Mesenchymal stem cell (in vitro differentiated cells and primary cell): ENCODE measurements at regions not wholly inside any gene's neighbourhood (a gene's known extent, or its start where the extent isn't known, plus 50 kb on each side); places are given as distances from the start of the nearest gene placed in this dataset.

Source experiments
- DNase-seq: peaks from one replicate; pipeline ENCODE4 v3.0.0-alpha.2; 2013
- H2AFZ ChIP-seq: one replicate; pipeline ENCODE4 v1.6.1; 2013; ENCODE audit warnings: low read depth, mild to moderate bottlenecking, control low read depth, inconsistent platforms, low read length, moderate library complexity
- H2AK5ac ChIP-seq: 2 replicates; pipeline ENCODE4 v1.6.1; 2013; ENCODE audit warnings: low read length, moderate library complexity, mild to moderate bottlenecking, inconsistent platforms; ENCODE audit not compliant: severe bottlenecking
- H2BK120ac ChIP-seq: one replicate; pipeline ENCODE4 v1.6.1; 2013; ENCODE audit warnings: low read depth, mild to moderate bottlenecking, inconsistent platforms, low read length, moderate library complexity
- H2BK12ac ChIP-seq, 2 experiments: one replicate each; pipeline ENCODE4 v1.6.1; 2013; ENCODE audit warnings: inconsistent platforms in 2 of 2, low read length in 2 of 2, mild to moderate bottlenecking in 2 of 2, moderate library complexity in 2 of 2, control low read depth in 1 of 2
- H2BK15ac ChIP-seq: one replicate; pipeline ENCODE4 v1.6.1; 2013; ENCODE audit warnings: mild to moderate bottlenecking, low read depth, inconsistent platforms; ENCODE audit not compliant: poor library complexity, severe bottlenecking
- H2BK5ac ChIP-seq: 2 replicates; pipeline ENCODE4 v1.6.1; 2013; ENCODE audit warnings: low read depth, mild to moderate bottlenecking, low read length, control low read depth, inconsistent platforms; ENCODE audit not compliant: poor library complexity, severe bottlenecking
- H3K14ac ChIP-seq, 2 experiments: one replicate each; pipeline ENCODE4 v1.6.1; 2013; ENCODE audit warnings: inconsistent platforms in 2 of 2, low read length in 2 of 2, control low read depth in 1 of 2, mild to moderate bottlenecking in 1 of 2, moderate library complexity in 1 of 2
- H3K18ac ChIP-seq, 2 experiments: one replicate each; pipeline ENCODE4 v1.6.1; 2013; ENCODE audit warnings: inconsistent platforms in 2 of 2, low read length in 2 of 2, control low read depth in 1 of 2, low read depth in 1 of 2, mild to moderate bottlenecking in 1 of 2
- H3K23ac ChIP-seq, 2 experiments: one replicate each; pipeline ENCODE4 v1.6.1; 2013; ENCODE audit warnings: inconsistent platforms in 2 of 2, low read length in 2 of 2, mild to moderate bottlenecking in 2 of 2, moderate library complexity in 2 of 2, control low read depth in 1 of 2
- H3K27ac ChIP-seq: 2 replicates; pipeline ENCODE4 v1.5.1; 2013; ENCODE audit warnings: mild to moderate bottlenecking, moderate library complexity, low read length, control low read depth, inconsistent platforms; ENCODE audit not compliant: poor library complexity, severe bottlenecking
- H3K27me3 ChIP-seq, 2 experiments: 2 replicates each; pipeline versions ENCODE4 v1.6.1 to v1.7.0; 2013; ENCODE audit warnings: low read length in 2 of 2, mild to moderate bottlenecking in 2 of 2, moderate library complexity in 2 of 2, control low read depth in 1 of 2, inconsistent platforms in 1 of 2; ENCODE audit not compliant: control insufficient read depth in 1 of 2, insufficient read depth in 1 of 2
- H3K36me3 ChIP-seq, 2 experiments: 2 replicates each; pipeline versions ENCODE4 v1.6.1 to v1.7.0; 2013; ENCODE audit warnings: low read length in 2 of 2, control low read depth in 1 of 2, inconsistent platforms in 1 of 2, low read depth in 1 of 2, mild to moderate bottlenecking in 1 of 2; ENCODE audit not compliant: insufficient read depth in 2 of 2, control insufficient read depth in 1 of 2
- H3K4ac ChIP-seq, 2 experiments: one replicate each; pipeline ENCODE4 v1.6.1; 2013; ENCODE audit warnings: inconsistent platforms in 2 of 2, low read length in 2 of 2, mild to moderate bottlenecking in 2 of 2, moderate library complexity in 2 of 2, control low read depth in 1 of 2, low read depth in 1 of 2
- H3K4me1 ChIP-seq: 2 replicates; pipeline ENCODE4 v1.6.1; 2013; ENCODE audit warnings: low read depth, low read length, control low read depth; ENCODE audit not compliant: control insufficient read depth, insufficient read depth
- H3K4me2 ChIP-seq: 2 replicates; pipeline ENCODE4 v1.6.1; 2013; ENCODE audit warnings: low read length, mild to moderate bottlenecking, inconsistent platforms; ENCODE audit not compliant: poor library complexity, severe bottlenecking
- H3K4me3 ChIP-seq, 2 experiments: 2 replicates each; pipeline versions ENCODE4 v1.5.1 to v1.7.0; 2013; ENCODE audit warnings: low read length in 2 of 2, mild to moderate bottlenecking in 2 of 2, control low read depth in 1 of 2, low read depth in 1 of 2; ENCODE audit not compliant: insufficient read depth in 1 of 2
- H3K79me1 ChIP-seq: replicated peaks from 2 replicates; pipeline ENCODE4 v1.6.1; 2013; ENCODE audit warnings: mild to moderate bottlenecking, control low read depth, low read length, inconsistent platforms; ENCODE audit not compliant: poor library complexity, severe bottlenecking
- H3K9ac ChIP-seq: 2 replicates; pipeline ENCODE4 v1.7.0; 2013; ENCODE audit warnings: mild to moderate bottlenecking, low read length, moderate library complexity
- H3K9me3 ChIP-seq: 2 replicates; pipeline ENCODE4 v1.7.0; 2013; ENCODE audit warnings: mild to moderate bottlenecking, low read length; ENCODE audit not compliant: control insufficient read depth
- H4K8ac ChIP-seq: one replicate; pipeline ENCODE4 v1.6.1; 2013; ENCODE audit warnings: inconsistent platforms, mild to moderate bottlenecking, low read length, moderate library complexity
- H4K91ac ChIP-seq: one replicate; pipeline ENCODE4 v1.6.1; 2013; ENCODE audit warnings: mild to moderate bottlenecking, low read length, inconsistent platforms
- WGBS: methylation state at CpG from one replicate; pipeline ENCODE4 v1.1.7; 2013; ENCODE audit warnings: mixed read lengths; 5-methylcytosine and 5-hydroxymethylcytosine counted together

- Histone ChIP-seq H4K8ac (no peak overlapping the region), H3K4me3 (no peak overlapping the region), H3K4me1 (peaks cover 1% of the 10 kb centered on the region), H3K18ac (no peak overlapping the region), H3K9me3 (no peaks in the 10 kb centered on the region), H3K9ac (no peak overlapping the region), H2BK5ac (no peak overlapping the region), H3K27me3 (peaks cover 0 to 48% of the 10 kb centered on the region in 2 experiments), H2BK15ac (no peak overlapping the region), H3K4ac (no peak overlapping the region), H4K91ac (no peak overlapping the region), H3K79me1 (no peaks in the 10 kb centered on the region), H3K14ac (no peak overlapping the region), H2AK5ac (no peak overlapping the region), H3K36me3 (no peaks in the 10 kb centered on the region), H2BK12ac (no peak overlapping the region), H2BK120ac (no peak overlapping the region), H3K4me2 (no peak overlapping the region), H3K23ac (no peak overlapping the region), H2AFZ (no peak overlapping the region), H3K27ac (no peak overlapping the region)
- 90% methylated on average over 5 of the region's 8 CpGs for WGBS
- no peak for DNase-seq
These were observed 151.8 kb upstream of the CHST15 start for GRCh38 chr10:124245191-124245590.

GRCh38 chr10:124244256-124244877, 151.0 kb upstream of the CHST15 start:
- Histone ChIP-seq H2BK12ac (no peak overlapping the region), H4K91ac (no peak overlapping the region), H3K4me2 (no peak overlapping the region), H2BK5ac (no peak overlapping the region), H2BK15ac (no peak overlapping the region), H3K27me3 (peaks cover 0 to 39% of the 10 kb centered on the region in 2 experiments), H3K9me3 (no peaks in the 10 kb centered on the region), H3K14ac (no peak overlapping the region), H2BK120ac (no peak overlapping the region), H3K79me1 (no peaks in the 10 kb centered on the region), H2AFZ (no peak overlapping the region), H4K8ac (no peak overlapping the region), H3K18ac (no peak overlapping the region), H3K4me3 (no peak overlapping the region), H3K23ac (no peak overlapping the region), H3K4ac (no peak overlapping the region), H3K27ac (no peak overlapping the region), H3K9ac (no peak overlapping the region), H3K36me3 (no peaks in the 10 kb centered on the region), H2AK5ac (no peak overlapping the region), H3K4me1 (peaks cover 1% of the 10 kb centered on the region)
- no peak for DNase-seq
- WGBS, result 90% methylated on average over 18 of the region's 20 CpGs

- WGBS, result 69% methylated on average over 11 of the region's 12 CpGs
- H3K27me3 ChIP-seq, result peaks cover 0 to 35% of the 10 kb centered on the region in 2 experiments
- no peak overlapping the region for H3K9ac ChIP-seq
- H2AFZ ChIP-seq, result no peak overlapping the region
- no peak overlapping the region for H2AK5ac ChIP-seq
- no peak overlapping the region for H3K14ac ChIP-seq
- H3K9me3 ChIP-seq, result no peaks in the 10 kb centered on the region
- H3K27ac ChIP-seq, result no peak overlapping the region
- no peak overlapping the region for H3K4me2 ChIP-seq
- no peak overlapping the region for H2BK120ac ChIP-seq
- no peak overlapping the region for H2BK5ac ChIP-seq
- no peak overlapping the region for H3K4ac ChIP-seq
- DNase-seq, result no peak
- H3K36me3 ChIP-seq, result no peaks in the 10 kb centered on the region
- no peak overlapping the region for H2BK15ac ChIP-seq
- H4K91ac ChIP-seq, result no peak overlapping the region
- no peak overlapping the region for H3K18ac ChIP-seq
- no peak overlapping the region for H2BK12ac ChIP-seq
- no peak overlapping the region for H4K8ac ChIP-seq
- H3K4me1 ChIP-seq, result peaks cover 1% of the 10 kb centered on the region
- no peak overlapping the region for H3K4me3 ChIP-seq
- no peak overlapping the region for H3K23ac ChIP-seq
- no peaks in the 10 kb centered on the region for H3K79me1 ChIP-seq
These were observed 150.3 kb upstream of the CHST15 start for GRCh38 chr10:124243702-124244121.

- Histone ChIP-seq H3K4me2 (no peak overlapping the region), H2AFZ (no peak overlapping the region)
- WGBS, result 89% methylated on average over 8 of the region's 8 CpGs
These were observed 149.4 kb upstream of the CHST15 start for GRCh38 chr10:124242791-124243190.

More at GRCh38 chr10:124242791-124243190, 149.4 kb upstream of the CHST15 start:
- no peak for DNase-seq
- no peak overlapping the region for H4K91ac ChIP-seq
- H3K9ac ChIP-seq, result no peak overlapping the region
- peaks cover 4% of the 10 kb centered on the region for H3K4me1 ChIP-seq
- no peak overlapping the region for H2BK5ac ChIP-seq
- no peak overlapping the region for H3K4ac ChIP-seq
- H4K8ac ChIP-seq, result no peak overlapping the region
- H3K27ac ChIP-seq, result no peak overlapping the region
- H2BK120ac ChIP-seq, result no peak overlapping the region
- no peaks in the 10 kb centered on the region for H3K9me3 ChIP-seq
- no peak overlapping the region for H2BK15ac ChIP-seq
- H2AK5ac ChIP-seq, result no peak overlapping the region
- no peak overlapping the region for H3K18ac ChIP-seq
- no peaks in the 10 kb centered on the region for H3K36me3 ChIP-seq
- no peak overlapping the region for H3K4me3 ChIP-seq
- H3K14ac ChIP-seq, result no peak overlapping the region
- H3K23ac ChIP-seq, result no peak overlapping the region
- no peaks in the 10 kb centered on the region for H3K79me1 ChIP-seq
- peaks cover 0 to 30% of the 10 kb centered on the region in 2 experiments for H3K27me3 ChIP-seq
- H2BK12ac ChIP-seq, result no peak overlapping the region
